GM19463 (cell line): ENCODE measurements at regions not wholly inside any gene's neighbourhood (a gene's known extent, or its start where the extent isn't known, plus 50 kb on each side); places are given as distances from the start of the nearest gene placed in this dataset.

Experiments
- ATAC-seq: cut with Tn5 transposase; IDR thresholded peaks from one replicate; pipeline ENCODE4 v1.9.1; 2021; ENCODE audit warnings: mild to moderate bottlenecking, moderate library complexity; ENCODE audit not compliant: unreplicated experiment

- no peak for ATAC-seq
These were observed 84.6 kb upstream of the FSTL4 start for GRCh38 chr5:133696782-133697507.

GRCh38 chr5:133696006-133696584, 83.8 kb upstream of the FSTL4 start:
- no peak for ATAC-seq

GRCh38 chr5:133694181-133694831, 82.0 kb upstream of the FSTL4 start:
- no peak for ATAC-seq

GRCh38 chr5:133691448-133691847, 79.1 kb upstream of the FSTL4 start:
- no peak for ATAC-seq

- no peak for ATAC-seq
These were observed 78.4 kb upstream of the FSTL4 start for GRCh38 chr5:133690746-133691145.

- peak; percentile 63 for ATAC-seq
These were observed 76.0 kb upstream of the FSTL4 start for GRCh38 chr5:133688391-133688790.

GRCh38 chr5:133687212-133688061, 75.1 kb upstream of the FSTL4 start:
- ATAC-seq: no peak

GRCh38 chr5:133686566-133686965, 74.2 kb upstream of the FSTL4 start:
- ATAC-seq: no peak

- no peak for ATAC-seq
These were observed 73.2 kb upstream of the FSTL4 start for GRCh38 chr5:133685402-133686018.

GRCh38 chr5:133683646-133684596, 71.6 kb upstream of the FSTL4 start:
- ATAC-seq: no peak

GRCh38 chr5:133682451-133682850, 70.1 kb upstream of the FSTL4 start:
- ATAC-seq: no peak

- no peak for ATAC-seq
These were observed 69.6 kb upstream of the FSTL4 start for GRCh38 chr5:133681896-133682295.

- no peak for ATAC-seq
These were observed 68.7 kb upstream of the FSTL4 start for GRCh38 chr5:133680830-133681565.

- ATAC-seq: no peak
These were observed 67.2 kb upstream of the FSTL4 start for GRCh38 chr5:133679534-133679933.

- ATAC-seq: no peak
These were observed 63.2 kb upstream of the FSTL4 start for GRCh38 chr5:133675376-133676154.

- ATAC-seq: no peak
These were observed 58.0 kb upstream of the FSTL4 start for GRCh38 chr5:133670336-133670735.

- ATAC-seq: no peak
These were observed 57.1 kb upstream of the FSTL4 start for GRCh38 chr5:133669472-133669871.

GRCh38 chr5:133668458-133668857, 56.1 kb upstream of the FSTL4 start:
- ATAC-seq: no peak
